GM12878 (cell line): ENCODE measurements at regions not wholly inside any gene's neighbourhood (a gene's known extent, or its start where the extent isn't known, plus 50 kb on each side); places are given as distances from the start of the nearest gene placed in this dataset.

Experiments used
- ETV6 ChIP-seq, 2 experiments: fragments of 450-650 bp in 1 of 2; IDR thresholded peaks in 1 of 2; conservative IDR thresholded peaks in 1 of 2; 2 replicates each; pipeline ENCODE4 v1.6.1; 2014; ENCODE audit warnings: antibody characterized with exemption in 1 of 2, borderline replicate concordance in 1 of 2, low read depth in 1 of 2, mild to moderate bottlenecking in 1 of 2, moderate library complexity in 1 of 2
- POLR2AphosphoS5 ChIP-seq: IDR thresholded peaks from 2 replicates; pipeline ENCODE4 v1.6.1; 2011; ENCODE audit warnings: mild to moderate bottlenecking, low read length, inconsistent platforms
- RFX5 ChIP-seq: IDR thresholded peaks from 2 replicates; pipeline ENCODE4 v1.6.1; 2011; ENCODE audit warnings: low read depth, low read length, improper control_type of control experiment
- USF2 ChIP-seq: IDR thresholded peaks from 2 replicates; pipeline ENCODE4 v1.6.1; 2011; ENCODE audit warnings: low read depth, low read length, improper control_type of control experiment, borderline replicate concordance
- TF ChIP-seq, protein P1 (sequence below), 3 experiments: IDR thresholded peaks in 2 of 3; conservative IDR thresholded peaks in 1 of 3; 2 replicates each; pipeline ENCODE4 v1.5.1; 2011; ENCODE audit warnings: low read depth in 3 of 3, low read length in 3 of 3, mild to moderate bottlenecking in 3 of 3, control low read depth in 2 of 3, moderate library complexity in 2 of 3, inconsistent platforms in 1 of 3, mixed read lengths in 1 of 3; ENCODE audit not compliant: control insufficient read depth in 2 of 3, insufficient read depth in 1 of 3; ENCODE audit errors: extremely low read depth in 1 of 3

- TF ChIP-seq RFX5 (no peak), ETV6 (conservative IDR thresholded peaks at IDR 0.05 in 1 of 2, IDR thresholded peaks at IDR 0.05 in 1 of 2; ENCODE audit: borderline replicate concordance in 1 of 2, low read depth in 1 of 2) (no peak), POLR2AphosphoS5 (no peak), USF2 (no peak)
- TF ChIP-seq, protein P1, sequence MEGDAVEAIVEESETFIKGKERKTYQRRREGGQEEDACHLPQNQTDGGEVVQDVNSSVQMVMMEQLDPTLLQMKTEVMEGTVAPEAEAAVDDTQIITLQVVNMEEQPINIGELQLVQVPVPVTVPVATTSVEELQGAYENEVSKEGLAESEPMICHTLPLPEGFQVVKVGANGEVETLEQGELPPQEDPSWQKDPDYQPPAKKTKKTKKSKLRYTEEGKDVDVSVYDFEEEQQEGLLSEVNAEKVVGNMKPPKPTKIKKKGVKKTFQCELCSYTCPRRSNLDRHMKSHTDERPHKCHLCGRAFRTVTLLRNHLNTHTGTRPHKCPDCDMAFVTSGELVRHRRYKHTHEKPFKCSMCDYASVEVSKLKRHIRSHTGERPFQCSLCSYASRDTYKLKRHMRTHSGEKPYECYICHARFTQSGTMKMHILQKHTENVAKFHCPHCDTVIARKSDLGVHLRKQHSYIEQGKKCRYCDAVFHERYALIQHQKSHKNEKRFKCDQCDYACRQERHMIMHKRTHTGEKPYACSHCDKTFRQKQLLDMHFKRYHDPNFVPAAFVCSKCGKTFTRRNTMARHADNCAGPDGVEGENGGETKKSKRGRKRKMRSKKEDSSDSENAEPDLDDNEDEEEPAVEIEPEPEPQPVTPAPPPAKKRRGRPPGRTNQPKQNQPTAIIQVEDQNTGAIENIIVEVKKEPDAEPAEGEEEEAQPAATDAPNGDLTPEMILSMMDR (IDR thresholded peaks at IDR 0.05 in 2 of 3, conservative IDR thresholded peaks at IDR 0.05 in 1 of 3; ENCODE audit: control insufficient read depth in 2 of 3, extremely low read depth in 1 of 3, insufficient read depth in 1 of 3, low read depth in 3 of 3, low read length in 3 of 3), result no peak
Observed at GRCh38 chr11:10359171-10359570, 54.3 kb downstream of the ADM start.
